ENCODE measurements at regions not wholly inside any gene's neighbourhood (a gene's known extent, or its start where the extent isn't known, plus 50 kb on each side); places are given as distances from the start of the nearest gene placed in this dataset.
"Not testable (repeated sequence)": the region's sequence is repeated elsewhere in the genome, so short reads cannot be mapped to it uniquely, and the experiment has no call there.

- no peak for DNase-seq
Measured at GRCh38 chr12:92385296-92385695, 239.7 kb upstream of the BTG1 start.

DNA sequence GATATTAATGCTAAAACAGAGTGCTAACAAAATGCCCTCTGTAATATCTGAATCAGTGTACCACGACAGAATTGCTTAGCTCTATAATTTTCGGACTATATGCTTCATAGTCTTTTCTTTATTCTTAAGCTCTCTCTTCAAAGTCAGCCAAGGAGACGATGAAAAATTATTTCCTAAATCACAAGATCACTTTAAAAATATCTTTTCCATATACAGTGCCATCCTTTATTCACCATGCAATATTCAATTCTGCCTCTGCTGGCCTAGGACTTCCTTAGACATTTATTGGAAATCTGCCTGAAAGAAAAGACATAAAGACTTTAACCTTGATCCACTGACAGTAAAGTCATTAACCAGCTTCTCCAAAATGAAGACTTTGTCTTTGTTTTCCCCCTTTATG lies 238.9 kb upstream of the BTG1 start:
- DNase-seq = no peak

DNA sequence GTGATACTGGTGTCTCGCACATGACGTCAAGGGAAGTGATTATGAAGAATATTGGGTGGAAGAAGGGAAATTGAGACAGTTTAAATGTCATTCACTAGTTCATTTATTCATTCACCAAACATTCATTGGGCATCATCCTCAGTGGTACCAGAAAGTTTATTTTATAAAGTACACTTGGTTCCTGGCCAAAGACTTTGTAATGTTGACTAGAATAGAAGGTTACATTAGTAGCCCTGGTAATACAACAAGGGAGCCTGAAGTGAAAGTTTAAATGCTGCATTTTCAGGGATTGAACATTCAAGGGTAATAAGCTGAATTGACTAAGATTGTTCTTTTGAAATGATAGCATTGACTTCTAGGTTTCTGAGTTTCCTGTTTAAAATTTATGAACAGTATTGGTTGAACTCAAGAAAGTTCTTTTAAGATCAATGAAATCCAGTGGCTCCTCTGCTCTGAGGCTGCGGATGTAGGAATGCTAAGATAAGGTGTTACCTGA lies 236.8 kb upstream of the BTG1 start:
- no peak for DNase-seq

GRCh38 chr12:92381856-92382255 lies 236.2 kb upstream of the BTG1 start:
- DNase-seq = no peak

GRCh38 chr12:92378682-92379479 lies 233.2 kb upstream of the BTG1 start:
- peak; percentile 43 to 49 for DNase-seq

- not testable (repeated sequence) for DNase-seq
Measured at GRCh38 chr12:92375504-92375903, 229.9 kb upstream of the BTG1 start.

GRCh38 chr12:92370828-92371227 lies 225.2 kb upstream of the BTG1 start:
- DNase-seq = no peak

DNA sequence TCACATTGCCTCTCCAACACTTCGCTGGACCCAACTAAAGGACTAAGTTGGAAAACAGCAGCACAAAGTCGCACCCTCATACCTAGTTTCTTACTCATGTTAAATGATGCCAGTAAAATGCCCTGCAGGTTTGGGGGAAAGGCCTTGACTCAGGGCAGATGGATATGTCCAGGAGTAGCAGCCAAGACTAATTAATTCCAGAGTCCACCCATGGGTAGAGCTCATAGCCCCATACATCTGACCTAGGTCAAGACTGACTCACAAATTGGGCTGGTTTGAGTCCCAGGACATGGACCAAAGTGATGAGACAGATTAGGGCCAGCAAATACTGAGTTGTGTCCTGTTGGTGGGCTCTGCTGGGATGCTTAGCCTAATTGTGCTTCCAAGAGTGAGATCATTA lies 224.0 kb upstream of the BTG1 start:
- no peak for DNase-seq

DNA sequence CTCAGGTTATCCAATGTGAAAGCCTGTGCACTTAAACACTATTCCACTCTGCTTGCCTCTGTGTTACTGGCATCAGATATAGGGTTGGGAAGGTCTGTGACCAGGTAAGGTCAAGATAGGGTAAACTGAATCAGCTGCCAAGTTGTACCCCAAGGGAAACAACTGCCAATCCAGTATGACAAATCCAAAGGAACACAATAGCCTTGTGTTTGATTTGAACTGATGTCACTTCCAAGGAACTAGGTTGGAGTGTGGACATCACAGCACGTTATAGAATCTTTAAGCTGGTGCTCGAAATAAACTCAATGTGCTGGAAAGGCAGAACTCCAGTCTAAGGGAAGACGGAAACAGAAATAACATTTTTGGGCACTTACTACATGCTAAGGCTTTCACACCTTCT lies 223.4 kb upstream of the BTG1 start:
- DNase-seq = no peak

- DNase-seq = no peak
Measured at GRCh38 chr12:92365836-92366235, 220.2 kb upstream of the BTG1 start.

- no peak for DNase-seq
Measured at GRCh38 chr12:92365333-92365732, 219.7 kb upstream of the BTG1 start.

- DNase-seq = peak; percentile 58 to 62
Measured at GRCh38 chr12:92363295-92364146, 217.9 kb upstream of the BTG1 start.

GRCh38 chr12:92362785-92363184 lies 217.1 kb upstream of the BTG1 start:
- DNase-seq = peak; percentile 15 to 51

DNA sequence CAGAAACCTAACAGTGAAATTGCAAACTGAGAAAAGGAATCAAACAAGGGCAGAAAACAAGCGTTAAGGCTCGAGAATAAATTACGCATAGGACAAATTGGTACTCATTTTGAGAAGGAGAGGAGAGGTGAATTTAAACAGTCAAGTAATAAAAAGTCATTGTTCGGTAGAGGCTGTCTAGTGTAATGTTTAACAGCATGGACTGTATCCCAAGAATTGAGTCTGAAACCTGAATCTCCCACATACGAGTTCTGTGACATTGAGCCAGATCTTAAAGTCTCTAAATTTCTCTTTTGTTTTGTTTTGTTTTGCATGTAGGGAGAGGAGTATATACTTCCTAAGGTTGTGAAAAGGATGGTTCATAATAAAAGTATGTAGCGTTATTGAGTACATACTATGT lies 216.5 kb upstream of the BTG1 start:
- no peak for DNase-seq

DNA sequence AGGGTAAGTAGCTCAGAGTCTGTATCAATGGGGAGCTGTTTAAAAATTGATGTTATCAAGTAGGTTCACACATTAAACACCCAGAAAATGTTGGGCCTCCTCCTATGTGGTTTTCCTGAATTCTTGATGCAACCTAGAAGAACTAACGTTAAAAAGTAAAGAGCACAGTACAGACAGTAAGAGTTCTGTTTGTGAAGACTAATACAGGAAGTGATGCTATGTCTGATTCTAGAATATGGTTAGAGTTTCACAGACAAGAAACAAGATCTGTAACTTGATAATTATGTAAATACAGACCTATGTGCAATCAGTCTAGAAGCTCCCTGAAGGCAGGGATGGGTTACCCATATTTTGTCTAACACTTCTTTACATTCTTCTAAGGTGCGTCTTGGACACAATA lies 214.9 kb upstream of the BTG1 start:
- peak; percentile 31 to 71 for DNase-seq

- DNase-seq = no peak
Measured at GRCh38 chr12:92359581-92360209, 214.0 kb upstream of the BTG1 start.

- no peak for DNase-seq
Measured at GRCh38 chr12:92357584-92358261, 212.1 kb upstream of the BTG1 start.

- no peak for DNase-seq
Measured at GRCh38 chr12:92356425-92356824, 210.8 kb upstream of the BTG1 start.

DNA sequence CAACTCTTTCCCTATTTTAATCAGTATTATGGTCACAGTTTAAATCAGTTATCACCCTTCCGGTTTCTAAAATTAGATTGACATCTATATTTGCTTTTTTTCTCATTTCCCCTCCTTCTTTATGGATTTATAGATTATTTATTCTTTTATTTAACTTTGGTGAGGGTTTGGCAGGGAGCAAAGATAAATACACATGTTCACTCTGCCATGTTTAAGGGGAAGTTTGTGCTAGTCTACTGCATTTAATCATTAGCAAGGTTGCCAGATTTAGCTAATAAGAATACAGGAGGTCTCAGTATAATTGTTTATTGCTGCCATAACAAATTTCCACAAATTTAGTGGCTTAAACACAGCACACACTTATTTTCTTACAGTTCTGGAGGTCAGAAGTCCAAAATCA lies 204.0 kb upstream of the BTG1 start:
- DNase-seq = no peak

DNA sequence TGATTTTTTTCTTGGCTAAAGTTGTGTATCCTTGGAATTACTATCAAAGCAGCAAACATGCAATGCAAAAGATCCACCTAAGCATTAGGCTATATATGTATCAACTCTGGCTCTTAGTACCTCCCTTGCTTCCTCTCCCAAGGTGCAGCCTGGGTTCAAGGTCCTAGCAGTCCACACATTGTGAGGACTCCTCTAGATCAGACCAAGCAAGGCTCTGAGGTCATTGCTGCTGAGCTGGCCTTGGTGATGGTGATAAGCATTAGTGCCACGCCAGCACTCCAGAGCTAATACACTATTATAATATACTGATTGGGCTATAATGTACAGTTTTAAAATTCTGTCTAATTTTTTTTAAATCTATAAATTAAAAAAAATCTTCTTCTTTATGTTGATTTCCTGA lies 196.9 kb upstream of the BTG1 start:
- no peak for DNase-seq

DNA sequence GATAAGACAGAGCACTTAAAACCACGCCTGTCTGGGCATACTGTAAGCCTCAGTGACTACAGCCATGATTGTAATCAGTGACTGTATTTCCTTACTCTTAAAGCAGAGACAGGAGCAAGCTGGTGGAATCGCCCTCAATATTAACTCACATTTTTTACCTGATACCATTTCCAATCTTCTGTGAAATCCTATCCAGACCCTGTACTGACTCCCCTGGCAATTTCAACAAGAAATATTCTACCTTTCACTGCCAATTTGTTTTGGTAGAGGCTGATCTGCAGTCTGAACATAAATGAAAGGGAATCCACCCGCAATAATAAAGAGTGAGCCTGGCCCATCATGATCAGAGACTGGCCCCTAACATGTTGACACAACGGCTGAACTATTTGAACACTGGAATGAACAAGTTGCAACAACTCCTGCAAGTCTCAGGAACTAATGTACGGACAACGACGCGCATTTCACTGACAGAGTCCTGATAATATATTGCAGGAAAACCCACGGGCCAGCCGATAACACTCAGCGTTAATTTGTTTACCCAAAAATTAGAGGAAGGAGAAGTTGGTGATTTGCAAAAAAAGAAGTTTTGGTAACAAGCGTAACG lies 195.5 kb upstream of the BTG1 start:
- DNase-seq = no peak

DNA sequence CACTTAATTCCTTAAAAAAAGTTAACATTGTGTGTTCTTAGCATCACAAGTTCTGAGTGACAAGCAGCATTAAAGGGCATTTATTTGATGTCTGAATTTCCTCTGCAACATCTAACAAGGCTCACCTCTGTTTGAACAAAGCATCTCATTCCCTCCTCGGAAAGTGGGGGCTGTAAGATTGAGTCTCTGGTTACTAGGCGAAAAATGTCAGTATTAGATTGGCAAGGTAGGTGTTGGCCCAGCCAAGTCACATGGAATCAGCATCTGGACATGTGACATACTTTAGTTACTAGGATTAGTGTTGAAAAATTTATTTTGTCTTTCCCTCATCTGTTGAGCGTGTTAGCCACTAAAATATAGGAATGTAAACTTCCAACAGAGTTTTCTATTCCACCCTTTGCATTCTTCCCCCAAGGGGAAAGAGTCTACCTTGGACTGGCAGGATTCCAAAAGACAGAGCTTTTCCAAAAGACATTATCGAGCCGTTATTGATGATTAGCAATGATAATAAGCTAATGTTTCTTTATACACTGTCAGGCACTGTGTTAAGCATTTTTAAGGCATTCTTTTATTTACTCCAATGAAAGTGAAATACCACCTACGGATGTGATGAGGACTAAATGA lies 194.9 kb upstream of the BTG1 start:
- DNase-seq = no peak

Measured in CD4-positive, alpha-beta T cell treated with Interferon alpha-2 for 1 hour (primary cell).